ENCODE measurements at regions not wholly inside any gene's neighbourhood (a gene's known extent, or its start where the extent isn't known, plus 50 kb on each side); places are given as distances from the start of the nearest gene placed in this dataset.

DNA sequence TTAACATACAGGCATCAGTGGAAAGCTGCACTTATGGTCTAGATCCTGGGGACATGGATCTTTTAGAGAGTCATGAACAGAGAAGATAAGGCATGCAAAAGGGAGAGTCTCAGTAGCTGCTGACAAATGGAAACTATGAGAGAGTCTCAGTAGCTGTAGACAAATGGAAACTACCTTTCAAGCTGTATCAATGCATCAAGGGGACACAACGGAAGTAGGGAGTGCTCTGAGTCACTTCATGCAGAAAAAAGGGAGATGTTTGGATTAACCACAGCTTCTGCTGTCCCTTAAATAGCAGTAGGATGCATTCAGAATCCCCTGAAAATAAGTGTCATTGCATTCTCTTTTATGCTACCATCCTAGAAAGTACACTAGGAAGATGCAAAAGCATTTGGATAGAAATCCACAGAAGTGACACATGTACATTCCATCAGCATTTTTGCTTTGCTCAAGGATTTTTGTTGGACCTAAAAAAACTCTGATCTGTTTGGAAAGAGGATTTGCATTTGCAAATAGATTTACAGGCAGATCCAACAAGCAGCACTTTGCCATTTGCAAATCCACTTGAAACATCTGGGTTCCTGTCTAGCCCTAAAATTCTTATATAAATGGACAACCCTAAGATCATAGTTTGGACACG, 227.5 kb upstream of the LMO3 start:
- no peaks in the 10 kb centered on the region for H3K36me3 ChIP-seq (ENCODE audit: control insufficient read depth in 2 of 3, insufficient read depth in 3 of 3, low read length in 3 of 3)
- H3K4me3 ChIP-seq (ENCODE audit: low read length) = no peak overlapping the region
- H3K27ac ChIP-seq (ENCODE audit: low read depth, low read length) = no peak overlapping the region
- Mint-ChIP-seq H3K4me1 (no peaks in the 10 kb centered on the region), H3K36me3 (no peaks in the 10 kb centered on the region), H3K4me3 (no peak overlapping the region), H3K9me3 (peaks cover 0 to 31% (median 8%) of the 10 kb centered on the region in 11 donors), H3K27ac (no peak overlapping the region), H3K27me3 (no peaks in the 10 kb centered on the region)
- H3K4me1 ChIP-seq (ENCODE audit: control insufficient read depth in 2 of 2, insufficient read depth in 2 of 2, low read length in 2 of 2) = no peaks in the 10 kb centered on the region
- no peak for DNase-seq
- intact Hi-C loops (cut with micrococcal nuclease) = no loop called here
- no peak for ATAC-seq
- no peaks in the 10 kb centered on the region for H3K9me3 ChIP-seq (ENCODE audit: control insufficient read depth in 2 of 3, low read length in 3 of 3)
- no peaks in the 10 kb centered on the region for H3K27me3 ChIP-seq (ENCODE audit: control insufficient read depth in 2 of 2, insufficient read depth in 2 of 2, low read length in 2 of 2)
- ChIA-PET CTCF (no interaction called here), POLR2A (no interaction called here)

GRCh38 chr12:16828891-16829290, 222.9 kb upstream of the LMO3 start:
- Mint-ChIP-seq H3K4me1 (no peaks in the 10 kb centered on the region), H3K27ac (no peak overlapping the region), H3K4me3 (no peak overlapping the region), H3K9me3 (peaks cover 2 to 34% (median 11%) of the 10 kb centered on the region in 11 donors), H3K27me3 (no peaks in the 10 kb centered on the region), H3K36me3 (no peaks in the 10 kb centered on the region)
- ChIA-PET POLR2A (no interaction called here), CTCF (no interaction called here)
- no peaks in the 10 kb centered on the region for H3K9me3 ChIP-seq (ENCODE audit: control insufficient read depth in 2 of 3, low read length in 3 of 3)
- DNase-seq (no peak), ATAC-seq (no peak)
- intact Hi-C loops (cut with micrococcal nuclease) = no loop called here
- no peaks in the 10 kb centered on the region for H3K36me3 ChIP-seq (ENCODE audit: control insufficient read depth in 2 of 3, insufficient read depth in 3 of 3, low read length in 3 of 3)
- no peaks in the 10 kb centered on the region for H3K27me3 ChIP-seq (ENCODE audit: control insufficient read depth in 2 of 2, insufficient read depth in 2 of 2, low read length in 2 of 2)
- H3K4me1 ChIP-seq (ENCODE audit: control insufficient read depth in 2 of 2, insufficient read depth in 2 of 2, low read length in 2 of 2) = no peaks in the 10 kb centered on the region
- no peak overlapping the region for H3K27ac ChIP-seq (ENCODE audit: low read depth, low read length)
- H3K4me3 ChIP-seq (ENCODE audit: low read length) = no peak overlapping the region

DNA sequence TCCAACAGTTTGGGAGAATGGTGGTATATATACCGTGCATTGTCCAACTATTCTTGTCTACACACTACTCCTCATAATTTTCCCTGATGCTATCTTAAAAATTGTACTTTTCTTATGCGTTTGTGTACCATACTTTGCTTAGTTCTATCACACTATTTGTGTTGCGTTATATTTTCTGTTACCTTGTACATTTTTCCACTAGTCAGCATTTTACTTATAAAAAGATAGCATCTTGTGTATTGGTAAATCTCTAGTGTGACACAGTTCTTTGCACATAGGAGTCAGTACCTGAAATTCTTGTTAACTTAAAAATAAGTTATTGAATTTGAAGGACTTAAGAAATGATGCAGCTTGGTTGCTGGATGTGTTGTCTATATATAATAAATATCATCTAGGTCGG, 201.8 kb upstream of the LMO3 start:
- Histone ChIP-seq H3K4me1 (ENCODE audit: control insufficient read depth in 2 of 2, insufficient read depth in 2 of 2, low read length in 2 of 2) (no peaks in the 10 kb centered on the region), H3K27me3 (ENCODE audit: control insufficient read depth in 2 of 2, insufficient read depth in 2 of 2, low read length in 2 of 2) (no peaks in the 10 kb centered on the region), H3K4me3 (ENCODE audit: low read length) (no peak overlapping the region), H3K36me3 (ENCODE audit: control insufficient read depth in 2 of 3, insufficient read depth in 3 of 3, low read length in 3 of 3) (no peaks in the 10 kb centered on the region), H3K9me3 (ENCODE audit: control insufficient read depth in 2 of 3, low read length in 3 of 3) (no peaks in the 10 kb centered on the region), H3K27ac (ENCODE audit: low read depth, low read length) (no peak overlapping the region)
- H3K9me3 Mint-ChIP-seq = peaks cover 0 to 35% (median 11%) of the 10 kb centered on the region in 11 donors
- no peak for ATAC-seq
- no peak for DNase-seq
- intact Hi-C loops (cut with micrococcal nuclease) = no loop called here
- POLR2A ChIA-PET = no interaction called here
- no peaks in the 10 kb centered on the region for H3K27me3 Mint-ChIP-seq
- H3K4me3 Mint-ChIP-seq = no peak overlapping the region
- H3K4me1 Mint-ChIP-seq = no peaks in the 10 kb centered on the region
- no peaks in the 10 kb centered on the region for H3K36me3 Mint-ChIP-seq
- CTCF ChIA-PET = no interaction called here
- H3K27ac Mint-ChIP-seq = no peak overlapping the region

- ATAC-seq = no peak
Observed at GRCh38 chr12:16796168-16796567, 190.2 kb upstream of the LMO3 start.

DNA sequence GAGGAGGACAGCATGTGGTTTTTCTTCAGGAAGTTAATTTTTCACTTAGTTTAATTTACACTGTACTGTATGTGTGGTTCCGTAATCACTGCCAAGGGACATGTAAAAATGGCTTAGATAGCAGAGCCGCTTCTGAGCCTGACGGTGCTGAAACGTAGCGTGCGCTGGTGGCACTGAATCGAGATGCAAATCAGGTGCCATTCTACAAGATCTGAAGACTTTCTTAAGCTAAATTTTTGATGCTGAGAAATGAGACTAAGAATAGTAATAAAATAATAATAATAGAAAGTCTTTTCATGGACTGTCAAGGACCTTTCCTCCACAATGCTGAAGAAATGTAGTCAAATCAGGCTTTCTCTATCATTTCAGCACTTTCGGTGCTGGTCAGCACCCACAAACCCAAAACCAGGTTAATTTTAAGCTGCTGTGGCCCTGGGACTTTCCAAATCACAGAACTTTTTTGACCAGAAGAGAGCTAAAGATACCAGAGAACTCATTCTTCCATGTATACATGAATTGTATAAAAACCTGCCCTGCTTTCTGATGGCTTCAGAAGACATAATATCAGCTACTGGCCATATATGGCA, 183.3 kb upstream of the LMO3 start:
- ATAC-seq (no peak), DNase-seq (no peak)
- Mint-ChIP-seq H3K36me3 (no peaks in the 10 kb centered on the region), H3K9me3 (peaks cover 0 to 20% (median 6%) of the 10 kb centered on the region in 11 donors), H3K4me1 (no peaks in the 10 kb centered on the region), H3K4me3 (no peak overlapping the region), H3K27me3 (no peaks in the 10 kb centered on the region), H3K27ac (no peak overlapping the region)
- CTCF ChIA-PET = no interaction called here
- Histone ChIP-seq H3K4me3 (ENCODE audit: low read length) (no peak overlapping the region), H3K27ac (ENCODE audit: low read depth, low read length) (no peak overlapping the region), H3K4me1 (ENCODE audit: control insufficient read depth in 2 of 2, insufficient read depth in 2 of 2, low read length in 2 of 2) (no peaks in the 10 kb centered on the region), H3K27me3 (ENCODE audit: control insufficient read depth in 2 of 2, insufficient read depth in 2 of 2, low read length in 2 of 2) (no peaks in the 10 kb centered on the region), H3K36me3 (ENCODE audit: control insufficient read depth in 2 of 3, insufficient read depth in 3 of 3, low read length in 3 of 3) (no peaks in the 10 kb centered on the region), H3K9me3 (ENCODE audit: control insufficient read depth in 2 of 3, low read length in 3 of 3) (no peaks in the 10 kb centered on the region)
- intact Hi-C loops (cut with micrococcal nuclease) = no loop called here
- POLR2A ChIA-PET = no interaction called here

More at GRCh38 chr12:16796168-16796567, 190.2 kb upstream of the LMO3 start:
- H3K9me3 Mint-ChIP-seq = peaks cover 0 to 20% (median 7%) of the 10 kb centered on the region in 11 donors
- no peaks in the 10 kb centered on the region for H3K36me3 ChIP-seq (ENCODE audit: control insufficient read depth in 2 of 3, insufficient read depth in 3 of 3, low read length in 3 of 3)
- no peak overlapping the region for H3K4me3 Mint-ChIP-seq
- intact Hi-C loops (cut with micrococcal nuclease) = no loop called here
- H3K27ac Mint-ChIP-seq = no peak overlapping the region
- no peaks in the 10 kb centered on the region for H3K36me3 Mint-ChIP-seq
- POLR2A ChIA-PET = no interaction called here
- H3K27me3 ChIP-seq (ENCODE audit: control insufficient read depth in 2 of 2, insufficient read depth in 2 of 2, low read length in 2 of 2) = no peaks in the 10 kb centered on the region
- DNase-seq = no peak
- H3K4me1 ChIP-seq (ENCODE audit: control insufficient read depth in 2 of 2, insufficient read depth in 2 of 2, low read length in 2 of 2) = no peaks in the 10 kb centered on the region
- H3K27ac ChIP-seq (ENCODE audit: low read depth, low read length) = no peak overlapping the region
- CTCF ChIA-PET = no interaction called here
- H3K4me1 Mint-ChIP-seq = no peaks in the 10 kb centered on the region
- H3K4me3 ChIP-seq (ENCODE audit: low read length) = no peak overlapping the region
- H3K27me3 Mint-ChIP-seq = no peaks in the 10 kb centered on the region
- H3K9me3 ChIP-seq (ENCODE audit: control insufficient read depth in 2 of 3, low read length in 3 of 3) = no peaks in the 10 kb centered on the region

GRCh38 chr12:16788506-16789203, 182.7 kb upstream of the LMO3 start:
- ATAC-seq = no peak
- ChIA-PET POLR2A (no interaction called here), CTCF (no interaction called here)
- no peaks in the 10 kb centered on the region for H3K9me3 ChIP-seq (ENCODE audit: control insufficient read depth in 2 of 3, low read length in 3 of 3)
- H3K4me3 ChIP-seq (ENCODE audit: low read length) = no peak overlapping the region
- Mint-ChIP-seq H3K36me3 (no peaks in the 10 kb centered on the region), H3K4me1 (no peaks in the 10 kb centered on the region), H3K27ac (no peak overlapping the region), H3K9me3 (peaks cover 0 to 20% (median 6%) of the 10 kb centered on the region in 11 donors), H3K4me3 (no peak overlapping the region), H3K27me3 (no peaks in the 10 kb centered on the region)
- H3K27ac ChIP-seq (ENCODE audit: low read depth, low read length) = no peak overlapping the region
- DNase-seq = no peak
- intact Hi-C loops (cut with micrococcal nuclease) = no loop called here
- no peaks in the 10 kb centered on the region for H3K27me3 ChIP-seq (ENCODE audit: control insufficient read depth in 2 of 2, insufficient read depth in 2 of 2, low read length in 2 of 2)
- no peaks in the 10 kb centered on the region for H3K36me3 ChIP-seq (ENCODE audit: control insufficient read depth in 2 of 3, insufficient read depth in 3 of 3, low read length in 3 of 3)
- no peaks in the 10 kb centered on the region for H3K4me1 ChIP-seq (ENCODE audit: control insufficient read depth in 2 of 2, insufficient read depth in 2 of 2, low read length in 2 of 2)

- no peaks in the 10 kb centered on the region for H3K27me3 Mint-ChIP-seq
- H3K4me1 Mint-ChIP-seq = no peaks in the 10 kb centered on the region
- H3K4me3 ChIP-seq (ENCODE audit: low read length) = no peak overlapping the region
- H3K36me3 ChIP-seq (ENCODE audit: control insufficient read depth in 2 of 3, insufficient read depth in 3 of 3, low read length in 3 of 3) = no peaks in the 10 kb centered on the region
- H3K27ac Mint-ChIP-seq = no peak overlapping the region
- no peaks in the 10 kb centered on the region for H3K4me1 ChIP-seq (ENCODE audit: control insufficient read depth in 2 of 2, insufficient read depth in 2 of 2, low read length in 2 of 2)
- DNase-seq = no peak
- ATAC-seq = no peak
- no peak overlapping the region for H3K4me3 Mint-ChIP-seq
- ChIA-PET CTCF (no interaction called here), POLR2A (no interaction called here)
- no peaks in the 10 kb centered on the region for H3K27me3 ChIP-seq (ENCODE audit: control insufficient read depth in 2 of 2, insufficient read depth in 2 of 2, low read length in 2 of 2)
- no peaks in the 10 kb centered on the region for H3K9me3 ChIP-seq (ENCODE audit: control insufficient read depth in 2 of 3, low read length in 3 of 3)
- intact Hi-C loops (cut with micrococcal nuclease) = no loop called here
- H3K36me3 Mint-ChIP-seq = no peaks in the 10 kb centered on the region
- H3K9me3 Mint-ChIP-seq = peaks cover 0 to 15% (median 5%) of the 10 kb centered on the region in 11 donors
- H3K27ac ChIP-seq (ENCODE audit: low read depth, low read length) = no peak overlapping the region
Observed at GRCh38 chr12:16785953-16786352, 180.0 kb upstream of the LMO3 start.
